ENCODE measurements at regions not wholly inside any gene's neighbourhood (a gene's known extent, or its start where the extent isn't known, plus 50 kb on each side); places are given as distances from the start of the nearest gene placed in this dataset.

- no peak for TF ChIP-seq POLR2A (IDR thresholded peaks at IDR 0.05)
- TF ChIP-seq CTCF (IDR thresholded peaks at IDR 0.05) = no peak
These were observed 239.4 kb downstream of the TEX29 start for GRCh38 chr13:111559612-111560403.
